Pulmonary artery endothelial cell (primary cell): ENCODE measurements at regions not wholly inside any gene's neighbourhood (a gene's known extent, or its start where the extent isn't known, plus 50 kb on each side); places are given as distances from the start of the nearest gene placed in this dataset.

ENCODE experiments used
- DNase-seq: peaks from one replicate; pipeline ENCODE4 v3.0.0-alpha.2; 2011; ENCODE audit warnings: low read depth, low spot score

GRCh38 chr12:115140981-115141655 is 457.1 kb upstream of the TBX3 start:
- DNase-seq: no peak

GRCh38 chr12:115137812-115138521 is 454.0 kb upstream of the TBX3 start:
- no peak for DNase-seq

DNA sequence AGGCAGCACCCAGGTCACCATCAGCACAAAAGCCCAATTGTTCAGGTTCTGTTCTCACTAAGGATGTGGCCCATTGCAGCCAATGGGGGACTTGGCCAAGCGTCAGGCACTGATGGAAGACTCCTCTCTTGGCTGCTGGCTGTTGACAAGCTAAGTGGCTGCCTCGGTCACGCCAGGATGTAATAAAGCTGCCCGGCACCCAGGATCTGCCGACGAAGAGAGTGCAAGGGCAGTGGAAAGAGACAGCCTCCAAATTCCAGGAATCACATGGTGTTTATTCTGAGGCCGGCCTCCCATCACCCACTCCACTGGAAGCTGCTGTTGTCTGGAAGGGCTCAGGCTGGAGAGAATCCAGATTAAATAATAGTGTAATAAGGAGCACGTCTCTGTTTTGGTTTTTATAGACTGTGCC is 451.8 kb upstream of the TBX3 start:
- DNase-seq: no peak

DNA sequence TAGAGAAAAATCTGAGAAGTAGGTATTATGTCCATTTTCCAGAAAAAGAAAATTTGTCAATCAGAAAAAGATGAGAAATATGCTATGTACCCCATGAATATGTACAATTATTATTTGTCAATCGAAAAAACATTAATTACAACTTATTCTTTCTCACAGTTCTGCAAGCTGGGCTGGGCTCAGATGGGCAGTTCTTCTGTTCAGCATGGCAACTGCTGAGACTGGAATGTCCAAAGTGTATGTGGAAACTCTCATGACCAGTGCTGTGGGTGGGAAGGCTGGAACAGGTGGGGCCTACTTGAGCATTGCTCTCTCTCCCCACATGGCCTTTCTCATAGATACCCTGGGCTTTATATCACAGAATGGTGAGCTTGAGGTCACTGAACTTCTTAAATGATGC is 450.3 kb upstream of the TBX3 start:
- DNase-seq: no peak

DNA sequence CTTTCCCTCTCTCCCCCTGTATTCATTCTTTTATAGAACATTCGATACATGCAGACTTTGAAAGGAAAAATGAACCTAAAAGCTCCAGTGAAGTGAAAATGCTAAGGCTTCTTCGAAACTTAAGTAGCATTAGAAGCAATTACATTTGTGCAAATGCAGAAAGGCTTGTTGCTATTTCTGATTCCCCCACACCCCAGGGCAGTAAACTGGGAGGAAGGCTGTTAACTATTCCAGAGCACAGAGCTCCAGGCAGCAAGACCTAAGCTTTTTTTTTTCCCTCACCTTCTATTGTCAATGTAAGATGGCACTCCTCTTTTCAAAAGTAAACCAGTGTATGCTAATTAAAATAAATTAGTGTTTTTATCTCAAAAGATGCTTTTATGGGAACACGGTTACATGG is 448.9 kb upstream of the TBX3 start:
- DNase-seq: no peak

- DNase-seq: no peak
Observed at GRCh38 chr12:115132145-115132544, 448.2 kb upstream of the TBX3 start.

GRCh38 chr12:115129727-115130126 is 445.8 kb upstream of the TBX3 start:
- no peak for DNase-seq

DNA sequence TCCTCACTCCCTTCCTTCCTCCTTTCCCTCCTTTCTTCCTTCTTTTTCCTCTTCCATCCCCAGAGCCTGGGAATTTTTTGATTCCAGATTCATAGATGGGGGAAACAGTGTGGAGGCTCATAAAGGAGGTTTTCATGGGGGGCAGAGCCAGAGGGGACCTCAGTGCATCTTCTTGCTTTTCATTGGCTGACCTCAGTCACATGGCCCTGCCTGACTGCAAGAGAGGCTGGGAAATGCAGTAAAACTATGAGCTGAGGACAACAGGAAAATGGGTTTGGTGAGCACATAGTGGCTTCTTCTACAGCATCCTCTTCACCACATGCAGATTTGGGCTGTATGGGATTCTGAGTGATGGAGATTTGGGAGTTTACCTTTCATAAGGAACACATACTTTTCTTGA is 437.1 kb upstream of the TBX3 start:
- no peak for DNase-seq

DNA sequence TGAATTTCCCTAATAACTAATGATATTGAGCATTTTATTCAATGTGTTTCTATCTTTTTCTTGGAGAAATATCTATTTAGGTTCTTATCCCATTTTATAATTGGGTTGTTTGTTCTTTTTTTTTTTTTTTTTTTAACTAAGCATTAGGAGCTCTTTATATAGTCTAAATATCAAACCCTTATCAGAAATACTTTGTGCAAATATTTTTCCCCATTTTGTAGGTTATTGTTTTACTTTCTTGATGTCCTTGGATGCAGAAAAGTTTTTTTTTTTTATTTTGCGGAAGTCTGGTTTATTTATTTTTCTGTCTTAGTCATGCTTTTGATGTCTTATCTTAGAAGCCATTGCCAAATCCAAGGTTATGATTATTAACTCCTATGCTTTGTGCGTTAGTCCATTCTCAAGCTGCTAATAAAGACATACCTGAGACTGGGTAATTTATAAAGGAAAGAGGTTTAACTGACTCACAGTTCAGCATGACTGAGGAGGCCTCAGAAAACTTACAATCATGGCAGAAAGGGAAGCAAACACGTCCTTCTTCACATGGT is 434.3 kb upstream of the TBX3 start:
- DNase-seq: no peak

DNA sequence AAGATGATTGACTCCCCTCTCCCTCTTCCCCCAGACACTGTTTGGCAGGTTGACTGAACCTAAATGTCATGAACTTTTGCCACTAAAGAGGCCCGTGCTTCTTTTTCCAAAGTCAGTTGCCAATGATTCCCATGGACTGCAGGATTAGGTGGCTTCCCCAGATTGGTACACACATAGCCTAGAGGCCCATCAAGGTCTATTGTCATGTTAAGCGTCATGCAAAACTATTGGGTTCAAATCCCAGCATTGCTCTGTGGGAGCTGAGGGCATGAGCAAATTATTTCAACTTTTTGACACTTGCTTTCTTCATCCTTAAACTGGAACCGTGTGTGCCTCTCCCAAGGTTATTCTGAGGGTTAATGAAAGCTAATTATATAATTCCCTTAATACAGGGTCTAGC is 430.2 kb upstream of the TBX3 start:
- no peak for DNase-seq

DNA sequence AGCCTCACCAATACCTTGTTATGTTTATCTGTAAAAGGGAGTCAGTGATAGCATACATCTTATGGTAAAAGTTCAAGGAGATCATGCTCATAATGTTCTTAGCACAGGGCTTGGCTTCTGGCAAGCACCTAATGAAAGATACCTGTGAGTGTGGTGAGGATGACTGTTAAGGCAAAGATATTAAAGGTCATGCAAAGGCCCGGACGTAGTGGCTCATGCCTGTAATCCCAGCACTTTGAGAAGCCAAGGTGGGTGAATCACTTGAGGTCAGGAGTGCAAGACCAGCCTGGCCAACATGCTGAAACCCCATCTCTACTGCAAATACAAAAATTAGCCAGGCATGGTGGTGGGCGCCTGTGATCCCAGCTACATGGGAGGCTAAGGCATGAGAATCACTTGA is 425.9 kb upstream of the TBX3 start:
- DNase-seq: no peak

GRCh38 chr12:115108129-115109100 is 424.4 kb upstream of the TBX3 start:
- no peak for DNase-seq

- DNase-seq: no peak
Observed at GRCh38 chr12:115103884-115104883, 420.2 kb upstream of the TBX3 start.

DNA sequence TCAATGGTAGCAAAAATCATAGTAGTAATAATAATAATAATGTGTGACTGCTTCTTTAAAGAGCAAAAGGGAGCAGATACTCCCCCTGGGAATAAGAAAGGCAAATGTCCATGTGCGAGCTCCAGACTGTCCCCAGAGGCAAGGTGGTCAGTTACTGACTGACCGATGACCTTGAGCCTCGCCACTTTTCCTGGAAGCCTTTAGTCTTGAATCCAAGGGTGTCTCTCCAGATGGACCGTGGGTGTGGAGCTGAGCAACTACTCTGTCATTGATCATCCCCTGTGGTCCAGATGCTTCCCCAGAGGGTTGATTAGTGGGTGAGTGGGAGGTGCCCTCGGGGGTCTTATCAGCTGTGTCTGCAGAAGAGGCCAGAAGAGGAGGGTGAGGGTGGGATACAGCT is 418.5 kb upstream of the TBX3 start:
- no peak for DNase-seq

DNA sequence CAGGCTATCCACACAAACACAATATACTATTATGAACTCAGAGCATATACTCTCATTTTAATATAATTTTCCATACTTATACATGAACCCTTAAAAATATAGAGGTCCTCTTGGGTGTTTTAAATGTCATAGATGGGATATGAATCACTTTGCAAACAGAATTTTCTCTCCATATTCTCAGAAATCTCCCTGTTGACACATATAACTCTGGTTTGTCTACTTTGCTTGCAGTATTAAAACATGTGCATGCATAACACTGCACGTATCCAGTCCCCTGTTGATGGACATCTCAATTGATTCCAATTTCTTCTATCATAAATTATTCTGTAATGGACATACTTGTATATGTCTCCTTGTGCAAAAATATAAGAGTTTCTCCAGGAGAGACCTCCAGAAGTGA is 417.5 kb upstream of the TBX3 start:
- DNase-seq: no peak

DNA sequence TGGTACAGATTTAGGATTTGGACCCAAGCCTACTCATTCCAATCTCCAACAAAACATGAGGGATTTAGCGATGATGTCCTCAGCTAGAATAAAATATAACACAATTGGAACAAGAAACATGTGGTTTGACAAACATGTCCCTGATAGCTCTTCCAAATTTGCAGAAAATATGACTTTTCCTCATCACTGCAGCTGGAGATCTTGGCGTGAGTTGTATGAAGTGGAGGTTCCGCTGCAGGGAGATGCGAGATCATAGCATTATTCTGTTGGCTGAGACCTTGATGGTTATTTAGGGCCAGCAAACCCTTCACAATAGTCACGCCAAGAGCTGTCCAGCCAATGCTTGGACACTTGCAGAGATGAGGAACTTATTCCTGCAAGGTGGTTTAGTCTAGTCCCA is 413.4 kb upstream of the TBX3 start:
- no peak for DNase-seq

- DNase-seq: no peak
Observed at GRCh38 chr12:115096588-115097397, 412.8 kb upstream of the TBX3 start.

- no peak for DNase-seq
Observed at GRCh38 chr12:115095073-115095748, 411.2 kb upstream of the TBX3 start.

- no peak for DNase-seq
Observed at GRCh38 chr12:115094163-115094816, 410.3 kb upstream of the TBX3 start.
